ENCODE measurements at regions not wholly inside any gene's neighbourhood (a gene's known extent, or its start where the extent isn't known, plus 50 kb on each side); places are given as distances from the start of the nearest gene placed in this dataset.
A peak's percentile ranks its signal among the peaks of the same experiment; 100 is the strongest.

DNA sequence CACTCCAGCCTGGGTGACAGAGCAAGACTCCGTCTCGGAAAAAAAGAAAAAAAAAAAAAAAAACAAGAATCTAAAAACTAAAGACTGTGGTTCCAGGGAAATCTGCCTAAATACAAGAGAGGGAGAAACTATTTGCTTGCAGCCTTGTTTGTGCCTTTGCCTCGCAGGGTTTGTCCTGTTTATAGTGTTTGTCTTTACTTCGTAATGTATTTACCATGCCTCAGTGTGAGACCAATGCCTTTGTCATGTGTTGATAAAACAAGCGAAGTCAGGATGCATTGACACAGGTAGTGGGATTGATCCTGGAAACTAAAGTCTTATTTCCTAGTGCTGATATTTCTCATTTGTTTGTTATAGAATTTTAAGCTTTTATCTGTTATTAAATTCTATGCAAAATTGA, 199.0 kb downstream of the EXOC5 start:
- TF ChIP-seq, protein P1, sequence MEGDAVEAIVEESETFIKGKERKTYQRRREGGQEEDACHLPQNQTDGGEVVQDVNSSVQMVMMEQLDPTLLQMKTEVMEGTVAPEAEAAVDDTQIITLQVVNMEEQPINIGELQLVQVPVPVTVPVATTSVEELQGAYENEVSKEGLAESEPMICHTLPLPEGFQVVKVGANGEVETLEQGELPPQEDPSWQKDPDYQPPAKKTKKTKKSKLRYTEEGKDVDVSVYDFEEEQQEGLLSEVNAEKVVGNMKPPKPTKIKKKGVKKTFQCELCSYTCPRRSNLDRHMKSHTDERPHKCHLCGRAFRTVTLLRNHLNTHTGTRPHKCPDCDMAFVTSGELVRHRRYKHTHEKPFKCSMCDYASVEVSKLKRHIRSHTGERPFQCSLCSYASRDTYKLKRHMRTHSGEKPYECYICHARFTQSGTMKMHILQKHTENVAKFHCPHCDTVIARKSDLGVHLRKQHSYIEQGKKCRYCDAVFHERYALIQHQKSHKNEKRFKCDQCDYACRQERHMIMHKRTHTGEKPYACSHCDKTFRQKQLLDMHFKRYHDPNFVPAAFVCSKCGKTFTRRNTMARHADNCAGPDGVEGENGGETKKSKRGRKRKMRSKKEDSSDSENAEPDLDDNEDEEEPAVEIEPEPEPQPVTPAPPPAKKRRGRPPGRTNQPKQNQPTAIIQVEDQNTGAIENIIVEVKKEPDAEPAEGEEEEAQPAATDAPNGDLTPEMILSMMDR (IDR thresholded peaks at IDR 0.05; ENCODE audit: extremely low read depth, low read depth, low read length), result no peak
- no peak overlapping the region for H3K4me3 ChIP-seq (ENCODE audit: insufficient read depth, low read length)
- no peaks in the 10 kb centered on the region for H3K27me3 ChIP-seq (ENCODE audit: insufficient read depth, low read length)
- no peak overlapping the region for H3K4me2 ChIP-seq (ENCODE audit: insufficient read depth, low read length)
- H3K4me1 ChIP-seq (ENCODE audit: insufficient read depth, low read length), result no peaks in the 10 kb centered on the region
- H2AFZ ChIP-seq (ENCODE audit: low read length), result no peak overlapping the region
- H3K36me3 ChIP-seq (ENCODE audit: insufficient read depth, low read length), result no peaks in the 10 kb centered on the region
- no peak overlapping the region for H3K27ac ChIP-seq (ENCODE audit: low read depth, low read length)
- no peaks in the 10 kb centered on the region for H3K79me2 ChIP-seq (ENCODE audit: insufficient read depth, low read length)
- DNase-seq (ENCODE audit: insufficient read length, low spot score, missing footprints), result no peak
- no peaks in the 10 kb centered on the region for H4K20me1 ChIP-seq (ENCODE audit: insufficient read depth, low read length)
- H3K9me3 ChIP-seq (ENCODE audit: low read depth, low read length), result no peaks in the 10 kb centered on the region

DNA sequence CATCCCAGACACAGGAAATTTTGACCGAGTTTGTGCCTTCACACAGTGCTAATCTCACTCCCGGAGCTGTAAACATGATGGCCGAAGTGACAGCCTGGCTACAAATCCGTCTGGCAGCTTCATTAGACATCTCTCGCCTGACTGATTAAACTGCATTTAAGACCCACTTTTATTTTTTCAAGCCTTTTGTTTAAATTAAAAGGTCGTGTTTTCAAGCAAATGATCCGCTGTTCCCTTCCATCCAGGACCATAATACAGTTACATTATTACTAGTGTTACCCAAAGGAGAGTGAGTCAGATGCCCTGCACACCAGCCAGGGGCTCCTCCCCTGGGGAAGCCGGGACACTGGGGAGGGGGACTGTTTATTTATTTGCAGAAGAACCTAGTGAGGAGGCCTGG, 200.2 kb downstream of the EXOC5 start:
- Histone ChIP-seq H4K20me1 (ENCODE audit: insufficient read depth, low read length) (no peaks in the 10 kb centered on the region), H3K4me2 (ENCODE audit: insufficient read depth, low read length) (no peak overlapping the region), H3K36me3 (ENCODE audit: insufficient read depth, low read length) (no peaks in the 10 kb centered on the region), H3K9me3 (ENCODE audit: low read depth, low read length) (no peaks in the 10 kb centered on the region), H3K27ac (ENCODE audit: low read depth, low read length) (no peak overlapping the region), H3K4me1 (ENCODE audit: insufficient read depth, low read length) (no peaks in the 10 kb centered on the region), H2AFZ (ENCODE audit: low read length) (no peak overlapping the region), H3K27me3 (ENCODE audit: insufficient read depth, low read length) (no peaks in the 10 kb centered on the region), H3K4me3 (ENCODE audit: insufficient read depth, low read length) (no peak overlapping the region), H3K79me2 (ENCODE audit: insufficient read depth, low read length) (no peaks in the 10 kb centered on the region)
- DNase-seq (ENCODE audit: insufficient read length, low spot score, missing footprints), result no peak
- TF ChIP-seq, protein P1 (IDR thresholded peaks at IDR 0.05; ENCODE audit: extremely low read depth, low read depth, low read length), result no peak

DNA sequence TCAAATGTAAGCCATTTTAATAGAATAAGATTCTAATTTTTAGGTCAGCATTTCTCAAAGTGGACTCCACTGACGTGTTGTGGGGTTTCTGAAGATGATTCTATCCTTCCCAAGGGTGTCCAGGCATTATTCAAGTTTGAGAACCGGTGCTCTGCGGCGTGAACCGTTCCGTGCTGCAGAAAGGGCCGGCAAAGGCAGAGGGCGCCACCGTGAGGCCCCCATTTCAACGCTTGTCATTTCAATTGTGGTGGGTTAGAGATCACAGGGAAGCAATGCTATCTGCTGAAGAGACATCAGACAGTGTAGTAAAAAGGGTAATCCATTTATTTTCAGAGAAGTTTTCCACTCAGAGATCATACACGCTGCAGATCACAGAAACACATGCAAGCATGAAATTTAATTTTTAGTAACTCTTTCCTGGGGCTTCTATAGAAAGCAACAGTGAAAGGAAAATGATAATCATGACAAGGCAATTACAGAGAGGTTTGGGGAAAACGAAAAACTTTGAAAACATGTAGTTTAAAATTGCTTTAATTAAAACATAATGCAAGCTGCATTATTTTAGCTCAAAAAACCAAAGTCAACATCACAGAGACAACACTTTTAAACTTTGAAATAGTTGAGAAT, 201.7 kb downstream of the EXOC5 start:
- H3K4me2 ChIP-seq (ENCODE audit: insufficient read depth, low read length), result no peak overlapping the region
- no peaks in the 10 kb centered on the region for H3K4me1 ChIP-seq (ENCODE audit: insufficient read depth, low read length)
- H4K20me1 ChIP-seq (ENCODE audit: insufficient read depth, low read length), result no peaks in the 10 kb centered on the region
- no peak overlapping the region for H3K4me3 ChIP-seq (ENCODE audit: insufficient read depth, low read length)
- H3K79me2 ChIP-seq (ENCODE audit: insufficient read depth, low read length), result no peaks in the 10 kb centered on the region
- no peak for DNase-seq (ENCODE audit: insufficient read length, low spot score, missing footprints)
- no peaks in the 10 kb centered on the region for H3K36me3 ChIP-seq (ENCODE audit: insufficient read depth, low read length)
- no peak overlapping the region for H2AFZ ChIP-seq (ENCODE audit: low read length)
- no peak overlapping the region for H3K27ac ChIP-seq (ENCODE audit: low read depth, low read length)
- TF ChIP-seq, protein P1 (IDR thresholded peaks at IDR 0.05; ENCODE audit: extremely low read depth, low read depth, low read length), result peak; percentile 65
- H3K9me3 ChIP-seq (ENCODE audit: low read depth, low read length), result no peaks in the 10 kb centered on the region
- no peaks in the 10 kb centered on the region for H3K27me3 ChIP-seq (ENCODE audit: insufficient read depth, low read length)

DNA sequence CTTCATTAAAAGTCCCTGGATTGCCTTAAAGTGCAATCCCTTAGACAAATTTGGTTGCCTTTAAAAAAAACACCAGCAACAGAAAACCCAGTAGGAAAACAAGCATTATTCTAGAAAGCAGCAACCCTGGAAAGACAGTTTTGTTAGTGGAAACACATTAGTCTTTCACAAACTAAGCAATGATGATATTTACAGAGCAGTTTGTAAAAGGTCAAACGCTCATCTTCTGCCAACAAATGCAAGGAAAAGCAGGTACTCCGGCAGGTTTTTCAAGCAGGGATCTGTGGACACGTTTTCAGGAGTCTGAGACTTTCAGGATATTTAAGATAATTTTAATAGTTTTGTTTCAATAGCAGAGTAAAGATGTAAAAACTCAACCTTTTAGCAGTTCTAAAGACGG, 202.2 kb downstream of the EXOC5 start:
- H2AFZ ChIP-seq (ENCODE audit: low read length), result no peak overlapping the region
- no peaks in the 10 kb centered on the region for H4K20me1 ChIP-seq (ENCODE audit: insufficient read depth, low read length)
- no peaks in the 10 kb centered on the region for H3K9me3 ChIP-seq (ENCODE audit: low read depth, low read length)
- TF ChIP-seq, protein P1 (IDR thresholded peaks at IDR 0.05; ENCODE audit: extremely low read depth, low read depth, low read length), result no peak
- H3K4me1 ChIP-seq (ENCODE audit: insufficient read depth, low read length), result no peaks in the 10 kb centered on the region
- H3K27ac ChIP-seq (ENCODE audit: low read depth, low read length), result no peak overlapping the region
- no peak for DNase-seq (ENCODE audit: insufficient read length, low spot score, missing footprints)
- H3K79me2 ChIP-seq (ENCODE audit: insufficient read depth, low read length), result no peaks in the 10 kb centered on the region
- no peaks in the 10 kb centered on the region for H3K36me3 ChIP-seq (ENCODE audit: insufficient read depth, low read length)
- no peak overlapping the region for H3K4me2 ChIP-seq (ENCODE audit: insufficient read depth, low read length)
- H3K27me3 ChIP-seq (ENCODE audit: insufficient read depth, low read length), result no peaks in the 10 kb centered on the region
- no peak overlapping the region for H3K4me3 ChIP-seq (ENCODE audit: insufficient read depth, low read length)

Data from osteoblast (primary cell).